ENCODE measurements at regions not wholly inside any gene's neighbourhood (a gene's known extent, or its start where the extent isn't known, plus 50 kb on each side); places are given as distances from the start of the nearest gene placed in this dataset.
"Not testable (repeated sequence)": the region's sequence is repeated elsewhere in the genome, so short reads cannot be mapped to it uniquely, and the experiment has no call there.

DNA sequence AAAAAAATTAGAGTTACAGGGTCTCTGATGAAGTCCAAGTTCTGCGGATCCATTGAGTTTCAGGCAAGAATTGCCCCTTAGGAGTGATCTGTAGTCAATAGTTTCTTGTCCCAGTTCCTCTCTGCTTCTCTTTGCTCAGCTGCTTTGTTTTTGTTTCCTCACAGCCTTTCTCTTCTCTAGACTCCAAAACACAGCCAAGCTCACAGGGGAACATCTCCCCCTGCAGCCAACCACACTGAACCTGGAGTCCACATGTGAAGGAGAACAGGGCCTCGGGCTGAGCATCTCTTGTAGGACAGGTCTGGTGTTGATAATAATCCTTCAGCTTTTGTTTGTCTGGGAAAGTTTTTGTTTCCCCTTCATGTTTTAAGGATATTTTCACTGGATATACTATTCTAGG lies 202.6 kb upstream of the ATP10A start:
- intact Hi-C loops (cut with DNase I), result no loop called here
- DNase-seq, result no peak

DNA sequence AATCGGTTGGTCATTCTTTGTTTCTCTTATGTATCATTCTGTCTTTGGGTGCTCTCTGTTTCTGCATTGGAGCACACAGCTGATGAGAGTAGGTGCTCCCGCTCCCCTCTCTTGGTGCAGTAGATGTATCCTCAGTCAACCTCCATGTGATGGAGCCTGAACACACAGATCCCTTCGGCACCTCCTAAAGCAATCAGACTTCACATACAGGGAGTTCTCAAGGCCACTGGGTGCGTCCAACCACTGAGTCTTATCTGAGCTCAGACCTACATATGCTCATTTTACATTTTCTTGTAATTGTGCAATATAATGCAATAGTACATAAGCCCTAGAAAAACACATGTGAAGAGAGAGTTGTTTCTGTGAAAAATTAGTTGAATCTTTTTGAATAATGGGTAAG lies 198.1 kb upstream of the ATP10A start:
- DNase-seq, result no peak
- intact Hi-C loops (cut with DNase I), result no loop called here

DNA sequence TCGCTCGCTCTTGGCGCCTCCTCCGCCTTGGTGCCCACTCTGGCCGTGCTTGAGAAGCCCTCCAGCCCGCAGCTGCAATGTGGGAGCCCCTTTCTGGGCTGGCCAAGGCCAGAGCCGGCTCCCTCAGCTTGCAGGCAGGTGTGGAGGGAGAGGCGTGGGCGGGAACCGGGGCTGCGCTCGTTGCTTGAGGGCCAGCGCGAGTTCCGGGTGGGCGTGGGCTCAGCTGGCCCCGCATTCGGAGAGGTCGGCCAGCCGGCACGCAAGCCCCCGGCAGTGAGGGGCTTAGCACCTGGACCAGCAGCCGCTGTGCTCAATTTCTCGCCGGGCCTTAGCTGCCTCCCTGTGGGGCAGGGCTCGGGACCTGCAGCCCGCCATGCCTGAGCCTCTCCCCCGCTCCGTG lies 193.6 kb upstream of the ATP10A start:
- DNase-seq; intact Hi-C loops (cut with DNase I): not testable (repeated sequence)

- peak in 31 of 42 donors; percentile 13 to 83 (median 47) for DNase-seq
- intact Hi-C loops (cut with DNase I), result no loop called here
These were observed 188.9 kb upstream of the ATP10A start for GRCh38 chr15:26051761-26052675.

GRCh38 chr15:26050984-26051383 lies 187.9 kb upstream of the ATP10A start:
- peak in 26 of 42 donors; percentile 16 to 82 (median 51) for DNase-seq
- intact Hi-C loops (cut with DNase I), result no loop called here

DNA sequence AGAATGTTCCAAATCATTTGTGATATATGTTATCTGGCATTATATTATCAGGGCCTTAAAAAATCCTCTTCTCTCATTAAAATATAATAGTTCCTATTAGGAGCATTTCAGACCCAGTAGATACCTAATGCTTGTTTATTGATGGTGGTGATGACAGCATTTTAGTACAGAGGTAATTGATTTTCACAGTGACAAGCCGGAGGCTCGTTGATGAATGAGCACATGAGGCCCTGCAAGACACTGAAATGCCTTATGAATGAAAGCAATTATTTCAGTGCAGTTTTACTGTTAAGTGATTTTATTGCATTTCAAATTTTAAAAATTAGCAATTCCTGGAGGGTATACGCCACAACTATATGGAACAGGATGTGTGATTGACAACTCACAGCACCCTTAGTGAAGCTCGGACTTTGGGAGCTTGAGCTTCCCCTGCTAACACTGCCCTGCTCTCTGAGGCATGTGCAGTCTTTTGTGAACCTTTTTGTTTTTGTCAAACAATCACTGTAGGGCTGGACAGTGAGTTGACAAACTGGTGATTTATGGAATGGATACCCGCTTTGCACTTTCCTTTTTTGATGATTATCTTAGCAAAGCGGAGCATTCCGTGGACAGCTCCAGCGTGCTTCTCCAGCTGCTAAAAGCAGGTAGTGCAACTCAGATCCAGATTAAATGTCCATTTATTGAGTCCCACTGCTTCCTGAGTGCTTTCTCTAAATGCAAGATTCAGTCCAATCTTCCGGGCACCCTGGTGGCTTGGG lies 187.0 kb upstream of the ATP10A start:
- intact Hi-C loops (cut with DNase I), result no loop called here
- no peak for DNase-seq

DNA sequence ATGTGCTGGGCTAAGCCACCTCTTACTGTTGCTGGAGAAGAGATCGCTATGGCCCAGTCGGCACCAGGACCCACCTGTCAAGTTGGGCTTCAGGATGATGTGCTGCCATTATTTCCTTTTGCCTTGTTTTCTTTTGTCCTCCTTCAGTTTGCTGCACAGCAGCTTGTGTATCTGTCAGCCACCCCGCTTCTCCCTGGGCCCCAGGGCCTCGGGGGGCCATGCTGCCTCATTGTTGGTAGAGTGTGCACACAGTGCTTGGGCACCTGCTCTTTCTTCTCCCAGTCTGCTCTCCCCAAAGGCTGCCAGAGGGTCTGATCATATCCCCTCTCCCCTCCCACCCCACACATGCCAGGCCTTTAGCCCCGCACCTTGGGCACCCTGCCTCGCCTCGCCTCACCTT lies 185.5 kb upstream of the ATP10A start:
- no peak for DNase-seq
- intact Hi-C loops (cut with DNase I), result no loop called here

- intact Hi-C loops (cut with DNase I), result no loop called here
- no peak for DNase-seq
These were observed 182.4 kb upstream of the ATP10A start for GRCh38 chr15:26045516-26045915.

- DNase-seq, result no peak
- intact Hi-C loops (cut with DNase I), result no loop called here
These were observed 179.9 kb upstream of the ATP10A start for GRCh38 chr15:26043018-26043417.

DNA sequence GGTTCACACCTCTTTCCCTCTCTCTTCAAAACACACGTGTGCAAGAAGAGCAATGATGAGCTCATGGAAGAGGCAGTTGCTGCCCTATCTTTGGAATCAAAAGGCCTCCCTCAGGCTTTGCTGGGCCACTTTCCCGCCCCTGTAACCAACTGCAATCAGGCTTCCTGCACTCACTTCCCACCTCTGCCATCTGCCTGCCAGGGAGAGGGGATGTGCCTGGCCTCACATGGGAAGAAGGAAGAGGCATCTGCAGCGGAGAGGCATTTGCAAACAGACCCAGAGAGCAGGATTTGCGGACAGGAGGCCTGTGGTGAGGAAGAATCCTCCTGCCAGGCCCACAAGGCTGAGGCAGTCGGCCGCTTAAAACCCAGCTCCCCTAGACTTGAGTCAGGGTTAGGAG lies 175.6 kb upstream of the ATP10A start:
- DNase-seq, result no peak
- intact Hi-C loops (cut with DNase I), result no loop called here

- no peak for DNase-seq
- intact Hi-C loops (cut with DNase I), result no loop called here
These were observed 174.2 kb upstream of the ATP10A start for GRCh38 chr15:26037369-26037768.

DNA sequence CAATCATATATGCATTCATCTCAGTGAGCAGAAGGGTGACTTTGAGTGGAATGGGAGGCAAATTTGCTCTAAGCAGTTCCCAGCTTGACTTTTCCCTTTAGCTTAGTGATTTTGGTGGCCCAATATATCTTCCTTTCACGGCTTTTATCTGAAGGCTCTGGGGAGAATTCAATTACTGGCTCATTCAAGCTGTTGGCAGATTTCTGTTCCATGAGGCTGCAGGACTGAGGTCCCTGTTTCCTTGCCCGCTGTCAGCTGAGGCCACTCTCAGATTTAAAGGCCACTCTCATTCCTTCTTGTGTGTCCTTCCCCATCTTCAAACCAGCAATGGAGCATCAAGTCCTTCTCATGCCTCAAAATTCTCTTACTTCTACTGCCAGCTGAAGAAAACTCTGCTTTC lies 170.4 kb upstream of the ATP10A start:
- intact Hi-C loops (cut with DNase I), result no loop called here

GRCh38 chr15:26032162-26032846 lies 169.2 kb upstream of the ATP10A start:
- intact Hi-C loops (cut with DNase I), result no loop called here

More for the DNA sequence above, 170.4 kb upstream of the ATP10A start:
- no peak for DNase-seq

GRCh38 chr15:26029586-26029985 lies 166.5 kb upstream of the ATP10A start:
- DNase-seq; intact Hi-C loops (cut with DNase I): not testable (repeated sequence)

More at GRCh38 chr15:26032162-26032846, 169.2 kb upstream of the ATP10A start:
- no peak for DNase-seq

GRCh38 chr15:26029146-26029545 lies 166.0 kb upstream of the ATP10A start:
- intact Hi-C loops (cut with DNase I), result no loop called here
- no peak for DNase-seq

GRCh38 chr15:26028086-26028740 lies 165.1 kb upstream of the ATP10A start:
- intact Hi-C loops (cut with DNase I), result no loop called here

GRCh38 chr15:26026671-26027070 lies 163.5 kb upstream of the ATP10A start:
- intact Hi-C loops (cut with DNase I); DNase-seq: not testable (repeated sequence)

More at GRCh38 chr15:26028086-26028740, 165.1 kb upstream of the ATP10A start:
- DNase-seq, result peak in 26 of 42 donors; percentile 13 to 62 (median 32)

GRCh38 chr15:26024241-26024640 lies 161.1 kb upstream of the ATP10A start:
- intact Hi-C loops (cut with DNase I), result no loop called here
- peak in 1 of 42 donors; percentile 34 for DNase-seq

- DNase-seq, result no peak
- intact Hi-C loops (cut with DNase I), result no loop called here
These were observed 160.6 kb upstream of the ATP10A start for GRCh38 chr15:26023691-26024090.
